ENCODE measurements at regions not wholly inside any gene's neighbourhood (a gene's known extent, or its start where the extent isn't known, plus 50 kb on each side); places are given as distances from the start of the nearest gene placed in this dataset.

DNA sequence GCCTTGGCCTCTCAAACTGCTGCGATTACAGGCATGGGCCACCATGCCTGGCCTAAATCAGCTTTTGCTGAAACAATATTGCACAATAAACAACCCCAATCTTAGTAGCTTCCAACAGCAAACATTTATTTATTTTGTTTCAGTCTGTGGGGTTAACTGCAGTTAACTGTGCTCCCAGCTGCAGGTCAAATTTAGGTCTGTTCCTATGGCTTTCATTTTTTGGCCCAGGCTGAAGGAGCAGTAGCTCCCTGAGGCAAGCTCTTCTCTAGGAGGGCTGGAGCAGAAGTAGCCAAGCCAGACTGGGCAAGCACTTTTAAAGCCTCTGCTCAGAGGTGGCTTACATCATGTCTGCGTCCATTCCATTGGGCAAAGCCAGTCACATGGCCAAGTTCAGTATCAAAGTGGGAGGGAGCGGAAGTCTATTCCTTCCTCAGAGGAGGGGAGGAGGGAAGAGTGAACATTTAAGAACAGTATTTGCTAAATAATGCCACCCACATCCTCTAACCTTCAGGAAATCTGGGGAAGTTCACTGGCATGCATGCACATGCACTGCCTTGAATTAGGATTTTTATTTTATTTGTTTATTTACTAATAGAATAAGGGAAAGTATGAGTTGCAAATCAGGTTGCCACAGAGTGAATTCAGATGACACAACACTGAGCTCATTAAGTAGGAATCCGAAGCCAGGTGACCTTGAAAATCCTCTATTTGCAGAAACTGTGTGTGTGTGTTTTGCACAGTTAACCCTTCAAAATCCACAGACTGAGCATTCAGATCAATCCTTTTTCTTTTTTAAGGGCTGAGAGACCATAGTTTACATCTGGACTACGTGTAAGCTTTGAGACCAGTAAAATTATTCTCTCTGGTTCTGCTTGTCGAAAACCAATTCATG is 122.0 kb upstream of the SEL1L start:
- TF ChIP-seq, protein P1, sequence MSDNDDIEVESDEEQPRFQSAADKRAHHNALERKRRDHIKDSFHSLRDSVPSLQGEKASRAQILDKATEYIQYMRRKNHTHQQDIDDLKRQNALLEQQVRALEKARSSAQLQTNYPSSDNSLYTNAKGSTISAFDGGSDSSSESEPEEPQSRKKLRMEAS (IDR thresholded peaks at IDR 0.05; ENCODE audit: low read depth, low read length), result no peak
- TF ChIP-seq MYC (IDR thresholded peaks at IDR 0.05; ENCODE audit: low read depth, low read length), result no peak
- TF ChIP-seq, protein P2, sequence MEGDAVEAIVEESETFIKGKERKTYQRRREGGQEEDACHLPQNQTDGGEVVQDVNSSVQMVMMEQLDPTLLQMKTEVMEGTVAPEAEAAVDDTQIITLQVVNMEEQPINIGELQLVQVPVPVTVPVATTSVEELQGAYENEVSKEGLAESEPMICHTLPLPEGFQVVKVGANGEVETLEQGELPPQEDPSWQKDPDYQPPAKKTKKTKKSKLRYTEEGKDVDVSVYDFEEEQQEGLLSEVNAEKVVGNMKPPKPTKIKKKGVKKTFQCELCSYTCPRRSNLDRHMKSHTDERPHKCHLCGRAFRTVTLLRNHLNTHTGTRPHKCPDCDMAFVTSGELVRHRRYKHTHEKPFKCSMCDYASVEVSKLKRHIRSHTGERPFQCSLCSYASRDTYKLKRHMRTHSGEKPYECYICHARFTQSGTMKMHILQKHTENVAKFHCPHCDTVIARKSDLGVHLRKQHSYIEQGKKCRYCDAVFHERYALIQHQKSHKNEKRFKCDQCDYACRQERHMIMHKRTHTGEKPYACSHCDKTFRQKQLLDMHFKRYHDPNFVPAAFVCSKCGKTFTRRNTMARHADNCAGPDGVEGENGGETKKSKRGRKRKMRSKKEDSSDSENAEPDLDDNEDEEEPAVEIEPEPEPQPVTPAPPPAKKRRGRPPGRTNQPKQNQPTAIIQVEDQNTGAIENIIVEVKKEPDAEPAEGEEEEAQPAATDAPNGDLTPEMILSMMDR (IDR thresholded peaks at IDR 0.05; ENCODE audit: low read depth, low read length), result no peak

All from NB4 (cell line).